Stromal cell of bone marrow (primary cell): ENCODE measurements at regions not wholly inside any gene's neighbourhood (a gene's known extent, or its start where the extent isn't known, plus 50 kb on each side); places are given as distances from the start of the nearest gene placed in this dataset.
"Not testable (repeated sequence)": the region's sequence is repeated elsewhere in the genome, so short reads cannot be mapped to it uniquely, and the experiment has no call there.

Experiments used
- DNase-seq: peaks from one replicate; pipeline ENCODE4 v3.0.0-alpha.2; 2012; ENCODE audit warnings: low read depth

DNA sequence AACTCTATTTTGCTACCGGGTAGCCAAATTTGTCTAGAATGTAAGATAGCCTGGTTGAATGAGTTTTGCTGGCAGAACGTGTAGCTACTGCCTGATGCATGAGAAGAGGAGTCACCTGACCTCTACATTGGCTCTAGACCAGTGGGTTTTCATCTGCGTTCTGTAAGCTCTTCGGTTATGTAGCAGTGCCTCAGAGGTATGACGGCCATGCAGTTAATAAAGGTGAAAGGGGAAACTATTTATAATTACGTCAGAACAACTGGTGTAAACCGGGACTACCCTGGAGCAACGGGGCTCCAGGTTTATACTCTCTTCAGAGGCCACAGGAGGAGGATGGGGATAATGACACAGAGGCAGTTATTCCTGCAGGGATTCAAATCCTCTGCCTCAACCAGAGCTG is 173.4 kb upstream of the KITLG start:
- DNase-seq = no peak

GRCh38 chr12:88753066-88753465 is 172.8 kb upstream of the KITLG start:
- no peak for DNase-seq

DNA sequence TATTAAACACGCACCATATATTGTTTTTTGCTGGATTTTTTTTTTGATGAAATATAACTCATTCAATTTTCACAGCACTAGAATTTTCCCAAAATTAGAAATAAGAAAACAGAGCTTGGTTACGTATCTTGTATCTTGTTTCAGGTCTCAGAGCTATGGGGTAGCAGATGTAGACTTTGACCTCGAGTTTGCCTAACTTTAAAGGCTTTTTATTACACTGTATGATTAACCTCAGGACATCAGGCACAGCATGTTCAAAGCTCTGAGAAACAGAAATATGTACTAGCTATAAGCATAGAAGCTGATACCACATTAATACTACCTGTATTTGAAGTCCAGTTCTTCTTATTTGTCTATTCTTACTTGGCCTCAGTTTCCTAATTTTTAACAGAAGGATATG is 171.9 kb upstream of the KITLG start:
- DNase-seq = no peak

DNA sequence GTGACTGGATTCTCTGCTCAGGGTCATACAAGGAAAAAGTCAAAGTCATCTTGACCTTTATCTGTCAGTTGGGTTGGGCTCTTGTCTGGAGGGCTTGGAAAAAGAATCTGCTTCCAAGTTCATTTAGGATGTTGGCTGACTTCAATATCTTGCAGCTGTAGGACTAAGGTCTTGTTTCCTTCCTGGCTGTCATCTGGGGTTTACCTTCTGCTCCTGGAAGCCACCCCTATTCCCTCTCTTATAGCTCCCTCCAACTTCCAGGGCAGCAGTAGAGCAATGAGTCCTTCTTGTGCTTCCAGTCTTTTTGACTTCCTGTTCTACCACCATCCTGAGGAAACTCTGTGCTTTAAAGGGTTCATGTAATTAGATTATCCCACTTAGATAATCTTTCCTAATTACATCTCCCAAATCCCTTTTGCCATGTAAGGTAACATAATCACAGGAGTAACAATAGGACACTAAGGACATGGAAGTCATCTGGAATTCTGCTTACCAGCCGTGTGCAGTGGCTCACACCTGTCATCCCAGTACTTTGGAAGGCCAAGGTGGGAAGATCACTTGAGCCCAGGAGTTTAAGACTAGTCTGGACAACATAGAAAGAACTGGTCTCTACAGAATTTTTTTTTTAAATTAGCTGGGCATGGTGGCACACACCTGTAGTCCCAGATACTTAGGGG is 170.7 kb upstream of the KITLG start:
- no peak for DNase-seq

DNA sequence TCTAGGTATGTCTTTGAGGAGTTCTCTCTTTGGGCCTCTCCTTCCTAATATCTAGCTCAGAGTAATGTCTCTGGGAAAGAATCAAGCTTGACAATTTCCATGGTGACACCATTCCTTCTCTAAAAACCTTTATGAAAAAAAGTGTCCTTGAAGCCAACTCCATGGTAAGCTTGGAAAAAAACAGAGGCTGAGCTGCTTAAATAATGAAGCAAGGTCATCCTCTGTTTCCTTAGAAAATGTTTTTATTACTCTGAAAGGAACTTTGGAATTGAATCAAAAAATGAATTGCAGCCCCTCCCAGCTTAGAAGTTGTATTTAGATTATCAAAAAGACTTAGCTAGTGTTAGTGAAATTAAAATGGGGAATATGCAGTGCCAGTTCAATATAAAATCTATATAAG is 166.1 kb upstream of the KITLG start:
- no peak for DNase-seq

GRCh38 chr12:88743946-88744685 is 163.8 kb upstream of the KITLG start:
- DNase-seq = no peak

GRCh38 chr12:88737838-88738472 is 157.7 kb upstream of the KITLG start:
- no peak for DNase-seq

GRCh38 chr12:88736031-88736430 is 155.8 kb upstream of the KITLG start:
- DNase-seq = no peak

- no peak for DNase-seq
These were observed 152.7 kb upstream of the KITLG start for GRCh38 chr12:88733008-88733407.

DNA sequence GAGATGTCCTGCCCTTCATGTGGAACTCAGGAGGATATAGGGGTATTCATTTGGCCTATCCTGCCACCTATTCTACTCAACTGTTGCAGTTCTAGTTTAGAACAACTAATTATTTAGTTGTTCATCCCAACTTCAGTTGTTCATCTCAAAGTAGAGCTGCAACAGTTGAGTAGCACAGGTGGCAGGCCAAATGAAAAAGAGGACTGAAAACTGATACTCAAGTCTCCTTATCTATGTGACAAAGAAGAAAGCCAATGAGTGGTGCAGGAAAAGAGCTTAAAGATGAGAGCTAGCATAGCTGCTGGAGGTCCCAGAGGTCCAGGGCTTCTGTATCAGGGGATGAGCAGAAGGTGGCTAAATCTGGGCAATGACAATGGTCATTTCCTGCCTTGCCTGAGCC is 148.9 kb upstream of the KITLG start:
- no peak for DNase-seq

DNA sequence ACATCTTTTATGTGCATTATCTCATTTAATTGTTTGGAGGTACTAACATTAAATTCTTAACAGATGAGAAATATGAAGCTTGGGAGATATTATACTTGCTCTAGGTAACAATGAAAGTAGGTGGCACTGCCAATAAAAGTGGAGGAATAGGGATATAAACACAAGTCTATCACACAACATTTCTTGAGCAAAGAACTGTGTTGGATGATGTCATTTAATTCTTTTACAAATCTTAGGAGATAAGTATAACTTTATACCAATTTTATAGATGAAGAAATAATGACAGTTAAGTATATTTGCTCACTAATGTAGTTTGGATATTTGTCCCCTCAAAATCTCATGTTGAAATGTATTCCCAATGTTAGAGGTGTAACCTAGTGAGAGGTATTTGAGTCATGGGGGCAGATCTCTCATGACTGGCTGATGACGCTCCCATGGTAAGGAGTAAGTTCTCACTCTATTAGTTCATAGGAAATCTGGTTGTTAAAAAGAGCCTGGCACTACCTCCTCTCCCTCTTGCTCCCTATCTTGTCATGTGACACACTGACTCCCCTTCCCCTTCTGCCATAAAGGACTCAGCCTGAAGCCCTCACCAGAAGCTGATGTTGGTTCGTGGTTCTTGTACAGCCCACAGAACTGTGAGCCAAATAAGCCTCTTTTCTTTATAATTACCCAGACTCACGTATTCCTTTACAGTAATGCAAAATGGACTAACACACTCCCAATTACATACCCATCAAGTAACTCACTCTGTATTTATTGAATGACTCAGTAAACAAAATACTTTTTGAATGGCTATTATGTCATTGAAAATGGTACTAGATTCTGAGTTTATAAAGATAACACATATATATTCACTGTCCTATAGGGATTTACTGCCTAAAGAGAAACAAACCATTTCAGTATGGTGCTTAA is 146.8 kb upstream of the KITLG start:
- DNase-seq = no peak

- no peak for DNase-seq
These were observed 145.4 kb upstream of the KITLG start for GRCh38 chr12:88725592-88726143.

DNA sequence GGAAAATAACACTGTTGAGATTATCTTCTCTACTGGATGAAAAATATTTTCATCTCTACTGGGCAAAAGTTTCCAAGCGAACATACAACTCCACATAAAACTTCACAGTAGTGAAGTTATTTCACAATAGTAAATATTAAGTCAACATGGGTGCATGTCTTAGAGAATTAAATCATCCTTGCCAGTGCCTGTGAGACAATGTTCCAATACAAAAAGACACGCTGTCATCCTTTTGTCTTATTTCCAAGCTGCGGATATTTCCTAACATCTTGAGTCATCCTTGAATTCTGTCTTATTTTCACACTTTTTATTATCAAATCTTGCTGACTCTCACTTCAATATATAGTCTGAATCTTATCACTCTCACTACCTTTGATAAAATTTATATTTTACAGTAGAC is 142.9 kb upstream of the KITLG start:
- DNase-seq = peak; percentile 66

DNA sequence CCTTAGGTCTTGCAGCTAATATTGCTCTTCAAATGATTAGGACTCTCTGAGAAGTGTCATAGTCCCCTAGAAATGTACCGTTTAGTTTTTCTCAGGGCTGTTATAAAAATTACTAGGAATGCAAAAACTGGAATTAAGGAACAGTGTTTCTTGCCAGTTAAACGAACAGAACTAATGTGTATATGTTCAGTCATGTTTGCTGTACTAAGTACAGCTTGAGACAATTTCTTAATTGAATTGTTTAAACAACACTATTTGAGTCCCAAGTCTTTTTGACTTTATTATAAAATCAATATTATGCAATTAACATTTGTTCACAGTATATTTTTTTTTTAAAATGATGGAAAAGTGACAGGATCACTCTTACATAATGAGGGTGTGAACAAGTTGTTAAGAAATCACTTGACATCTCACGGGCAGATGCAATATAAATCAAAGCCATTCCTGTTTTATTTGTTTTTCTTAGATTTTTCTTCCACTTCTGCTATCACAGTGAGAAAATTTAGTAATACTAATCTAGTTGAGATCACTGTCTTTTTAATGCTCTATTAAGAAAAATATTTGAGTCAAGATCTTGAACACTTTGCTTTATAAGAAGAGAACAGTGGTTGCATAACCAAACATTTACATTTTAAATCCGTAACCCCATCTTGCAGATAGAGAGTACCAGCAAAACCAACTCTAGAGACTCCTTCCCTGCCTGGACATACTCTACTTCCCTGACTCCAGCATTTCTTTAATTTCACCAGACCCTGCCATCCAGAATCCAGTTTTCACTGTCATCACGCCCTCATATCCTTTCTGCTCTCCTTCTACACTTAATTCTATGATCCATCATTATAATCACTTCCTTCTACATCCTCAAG is 140.7 kb upstream of the KITLG start:
- DNase-seq = no peak

DNA sequence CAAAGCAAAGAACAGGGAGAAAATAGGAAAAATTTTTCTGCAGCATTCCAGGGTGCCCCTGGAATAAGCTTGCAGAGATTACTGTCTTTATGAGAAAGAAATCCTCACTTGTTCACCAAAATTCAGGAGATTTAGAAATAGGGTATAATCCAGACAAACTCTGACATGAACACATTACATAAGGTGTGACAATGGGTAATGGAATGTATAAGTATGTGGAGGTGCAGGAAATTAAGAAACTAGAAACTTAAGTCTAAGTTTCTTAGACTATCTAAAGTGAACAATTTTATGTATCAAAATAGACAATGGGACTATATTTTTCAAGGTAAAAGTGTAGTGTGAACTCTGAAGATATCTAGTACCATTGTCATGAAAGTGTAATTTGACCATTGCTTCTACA is 140.0 kb upstream of the KITLG start:
- no peak for DNase-seq

GRCh38 chr12:88717188-88717587 is 136.9 kb upstream of the KITLG start:
- no peak for DNase-seq

DNA sequence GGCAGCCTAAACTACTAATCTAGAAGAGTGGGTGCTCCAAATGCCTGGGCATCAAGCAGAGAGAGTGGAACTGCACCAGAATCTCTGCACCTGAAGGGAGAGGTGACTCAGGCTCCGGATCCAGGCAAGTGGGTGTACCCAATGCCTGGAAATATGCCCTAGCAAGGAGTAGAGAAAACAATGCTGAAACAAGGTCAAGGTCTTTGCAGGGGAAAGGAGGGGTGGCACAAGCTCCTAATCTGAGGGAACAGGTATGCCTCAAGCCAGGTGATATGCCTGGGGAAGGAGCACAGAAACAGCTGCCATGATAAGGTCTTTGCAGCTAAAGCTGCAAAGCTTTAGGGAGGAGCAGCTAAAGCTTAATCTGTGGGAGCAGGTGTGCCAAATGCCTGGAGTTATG is 136.0 kb upstream of the KITLG start:
- no peak for DNase-seq

DNA sequence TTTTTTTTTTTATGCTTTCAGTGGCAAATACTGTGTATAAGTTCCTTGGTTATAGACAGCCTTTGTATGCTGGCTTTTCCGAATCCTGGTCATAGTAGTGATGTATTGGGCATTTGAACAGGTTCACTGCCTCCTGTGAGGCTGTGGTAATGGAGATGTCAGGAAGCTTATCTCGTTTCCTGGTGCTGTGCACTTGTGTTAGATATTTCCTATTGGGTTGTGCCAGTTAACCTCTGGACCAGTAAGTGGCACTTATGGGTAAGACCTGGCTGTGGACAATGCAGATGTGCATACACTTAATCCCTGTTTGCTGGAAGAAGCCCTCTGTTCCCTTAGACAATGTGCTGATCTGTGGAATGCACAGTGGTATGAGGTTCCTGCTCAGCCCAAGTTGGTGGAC is 135.4 kb upstream of the KITLG start:
- DNase-seq = no peak

DNA sequence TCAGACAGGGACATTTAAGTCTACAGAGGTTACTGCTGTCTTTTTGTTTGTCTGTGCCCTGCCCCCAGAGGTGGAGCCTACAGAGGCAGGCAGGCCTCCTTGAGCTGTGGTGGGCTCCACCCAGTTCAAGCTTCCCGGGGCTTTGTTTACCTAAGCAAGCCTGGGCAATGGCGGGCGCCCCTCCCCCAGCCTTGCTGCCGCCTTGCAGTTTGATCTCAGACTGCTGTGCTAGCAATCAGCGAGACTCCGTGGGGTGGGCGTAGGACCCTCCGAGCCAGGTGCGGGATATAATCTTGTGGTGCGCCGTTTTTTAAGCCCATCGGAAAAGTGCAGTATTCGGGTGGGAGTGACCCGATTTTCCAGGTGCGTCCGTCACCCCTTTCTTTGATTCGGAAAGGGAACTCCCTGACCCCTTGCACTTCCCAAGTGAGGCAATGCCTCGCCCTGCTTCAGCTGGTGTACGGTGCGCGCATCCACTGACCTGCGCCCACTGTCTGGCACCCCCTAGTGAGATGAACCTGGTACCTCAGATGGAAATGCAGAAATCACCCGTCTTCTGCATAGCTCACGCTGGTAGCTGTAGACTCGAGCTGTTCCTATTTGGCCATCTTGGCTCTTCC is 134.1 kb upstream of the KITLG start:
- not testable (repeated sequence) for DNase-seq

- no peak for DNase-seq
These were observed 127.5 kb upstream of the KITLG start for GRCh38 chr12:88707800-88708199.

- no peak for DNase-seq
These were observed 126.0 kb upstream of the KITLG start for GRCh38 chr12:88706286-88706685.
